DMS114 treated with DMSO at 0.1 percent for 48 hours (cell line): ENCODE measurements at regions not wholly inside any gene's neighbourhood (a gene's known extent, or its start where the extent isn't known, plus 50 kb on each side); places are given as distances from the start of the nearest gene placed in this dataset.
"Not testable (repeated sequence)": the region's sequence is repeated elsewhere in the genome, so short reads cannot be mapped to it uniquely, and the experiment has no call there.

Experiments used
- DNase-seq: peaks from one replicate; lab custom pipeline; 2025; ENCODE audit not compliant: unreplicated experiment; lab: John Stamatoyannopoulos, UW

GRCh38 chr10:9848981-9849380, 1168.7 kb upstream of the CELF2 start:
- no peak for DNase-seq

GRCh38 chr10:9850415-9850814, 1167.3 kb upstream of the CELF2 start:
- no peak for DNase-seq

GRCh38 chr10:9851808-9852207, 1165.9 kb upstream of the CELF2 start:
- DNase-seq: no peak

DNA sequence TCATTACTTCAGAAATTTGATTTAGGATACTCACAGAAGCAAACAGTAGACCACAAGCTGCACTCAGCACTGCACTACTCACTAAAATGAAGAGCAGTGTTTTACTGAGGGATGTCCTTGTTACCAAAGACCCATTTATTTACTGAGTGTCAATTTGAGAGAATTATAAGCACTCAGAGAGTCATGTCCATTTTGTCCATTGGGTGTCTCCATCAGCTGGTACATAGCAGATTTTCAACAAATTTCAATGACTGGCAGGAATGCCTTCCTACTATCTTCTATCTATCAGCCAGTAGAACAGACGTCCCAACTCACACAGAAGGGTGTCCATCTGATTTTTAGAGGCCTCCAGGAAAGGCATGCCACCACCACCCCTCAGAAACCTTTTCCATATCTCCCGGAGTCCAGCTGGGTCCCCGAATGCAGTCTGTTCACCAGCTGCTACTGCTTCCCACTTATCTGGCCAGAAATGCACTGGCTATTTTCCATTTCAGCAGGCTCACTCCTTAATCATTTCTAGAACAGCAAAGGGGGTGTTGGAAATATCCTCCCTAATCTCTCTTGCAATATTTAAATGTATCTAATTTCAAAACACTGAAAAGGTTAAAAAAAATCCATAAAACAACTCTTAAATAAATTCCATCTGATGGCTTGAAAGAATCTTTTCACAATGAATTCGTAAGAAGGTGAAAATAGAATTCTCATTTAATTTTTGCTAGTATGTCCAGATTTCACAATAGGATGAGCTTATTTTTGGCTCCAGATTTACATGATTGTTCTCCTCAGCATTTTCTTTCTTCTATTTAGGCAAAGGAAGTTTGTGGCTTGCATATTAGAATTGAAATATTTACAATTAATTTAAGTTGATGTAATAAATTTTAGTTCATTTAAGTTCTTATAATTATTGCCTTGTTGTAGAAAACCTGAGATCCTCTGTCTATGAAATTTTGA, 1164.0 kb upstream of the CELF2 start:
- DNase-seq: no peak

DNA sequence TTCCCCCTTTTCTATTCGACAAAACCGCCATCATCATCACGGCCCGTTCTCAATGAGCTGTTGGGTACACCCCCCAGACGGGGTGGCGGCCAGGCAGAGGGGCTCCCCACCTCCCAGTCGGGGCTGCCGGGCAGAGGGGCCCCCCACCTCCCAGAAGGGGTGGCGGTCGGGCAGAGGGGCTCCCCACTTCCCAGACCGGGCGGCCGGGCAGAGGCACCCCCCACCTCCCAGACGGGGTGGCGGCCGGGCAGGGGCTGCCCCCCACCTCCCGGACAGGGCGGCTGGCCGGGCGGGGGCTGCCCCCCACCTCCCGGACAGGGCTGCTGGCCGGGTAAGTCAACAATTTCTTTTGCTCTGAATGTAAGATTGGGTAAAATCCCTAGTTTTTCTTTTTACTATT, 1162.2 kb upstream of the CELF2 start:
- DNase-seq: not testable (repeated sequence)

DNA sequence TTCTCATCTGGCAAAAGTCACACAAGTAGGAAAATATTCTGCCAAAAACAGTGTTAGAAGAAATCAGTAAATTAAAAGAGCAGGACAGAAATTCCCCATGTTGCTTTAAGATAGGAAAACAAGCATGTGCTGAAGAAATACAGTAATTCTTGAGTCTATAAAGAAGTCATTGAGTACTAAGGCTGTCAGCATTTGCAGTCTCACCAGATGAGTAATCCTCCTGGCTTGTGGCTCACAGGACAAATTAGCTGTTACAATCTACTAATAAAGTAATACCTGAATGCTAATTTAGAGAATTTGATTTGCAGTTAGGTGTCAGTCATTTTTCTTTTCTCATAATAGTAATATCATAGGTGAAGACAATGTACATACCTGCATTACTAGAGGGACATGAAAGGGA, 1158.9 kb upstream of the CELF2 start:
- DNase-seq: no peak

DNA sequence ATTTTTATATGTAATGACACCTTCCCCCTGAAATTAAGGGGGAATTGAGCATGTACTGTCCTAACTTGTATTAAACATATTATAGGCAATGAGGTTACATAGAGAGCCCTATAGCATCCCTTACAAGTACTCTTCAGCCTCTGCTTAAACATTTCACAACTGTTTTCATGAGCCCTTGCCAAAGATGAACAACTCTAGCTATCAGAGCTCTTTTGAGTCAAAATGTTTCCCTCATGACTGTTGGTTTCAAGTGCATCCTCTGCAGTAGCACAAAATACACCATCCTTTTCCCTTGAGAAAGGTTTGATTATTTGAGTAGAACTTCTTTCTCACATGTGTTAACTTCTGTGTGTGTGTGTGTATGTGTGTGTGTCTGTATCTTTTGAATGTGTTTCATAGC, 1157.6 kb upstream of the CELF2 start:
- no peak for DNase-seq

DNA sequence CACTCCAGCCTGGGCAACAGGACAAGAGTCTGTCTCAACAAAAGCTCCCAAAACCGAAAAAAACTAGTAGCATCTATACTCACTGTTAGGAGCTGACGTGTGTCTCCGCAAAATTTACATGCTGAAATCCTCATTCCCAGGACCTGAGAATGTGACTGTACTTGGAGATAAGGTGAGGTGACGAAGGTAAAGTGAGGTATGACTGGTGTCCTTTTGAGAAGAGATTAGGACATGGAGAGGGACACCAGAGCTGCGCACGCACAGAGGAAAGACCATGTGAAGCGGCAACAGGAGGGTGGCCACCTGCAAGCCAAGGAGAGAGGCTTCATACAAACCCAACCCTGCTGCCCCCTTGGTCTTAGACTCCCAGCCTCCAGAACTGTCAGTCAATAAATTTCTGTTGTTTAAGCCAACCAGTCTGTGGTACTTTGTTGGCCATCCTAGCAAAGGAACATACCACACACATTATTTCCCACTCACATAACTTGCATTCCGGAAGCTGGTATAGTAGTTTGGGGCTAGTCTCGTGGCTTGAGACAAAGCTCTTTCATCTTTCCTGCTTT, 1154.0 kb upstream of the CELF2 start:
- DNase-seq: no peak

DNA sequence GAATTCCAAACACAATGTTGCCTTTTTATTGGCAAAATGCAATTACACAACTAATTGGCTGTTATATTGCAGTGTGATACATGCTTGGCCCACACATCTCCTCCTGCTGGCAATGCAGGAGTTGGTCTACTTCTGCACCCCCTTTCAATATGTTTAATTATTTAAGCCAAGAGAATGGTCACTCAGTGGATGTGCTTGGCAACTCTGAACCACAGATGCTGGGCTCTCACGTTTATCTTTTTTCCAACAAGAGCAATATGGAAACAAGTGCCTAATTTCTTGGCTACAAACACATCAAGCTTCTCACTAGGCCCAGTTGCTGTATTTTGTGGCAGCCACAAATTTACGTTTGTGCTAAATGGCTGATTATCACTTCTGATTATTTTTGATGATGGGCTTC, 1149.2 kb upstream of the CELF2 start:
- DNase-seq: no peak

GRCh38 chr10:9869205-9869604, 1148.5 kb upstream of the CELF2 start:
- DNase-seq: no peak

DNA sequence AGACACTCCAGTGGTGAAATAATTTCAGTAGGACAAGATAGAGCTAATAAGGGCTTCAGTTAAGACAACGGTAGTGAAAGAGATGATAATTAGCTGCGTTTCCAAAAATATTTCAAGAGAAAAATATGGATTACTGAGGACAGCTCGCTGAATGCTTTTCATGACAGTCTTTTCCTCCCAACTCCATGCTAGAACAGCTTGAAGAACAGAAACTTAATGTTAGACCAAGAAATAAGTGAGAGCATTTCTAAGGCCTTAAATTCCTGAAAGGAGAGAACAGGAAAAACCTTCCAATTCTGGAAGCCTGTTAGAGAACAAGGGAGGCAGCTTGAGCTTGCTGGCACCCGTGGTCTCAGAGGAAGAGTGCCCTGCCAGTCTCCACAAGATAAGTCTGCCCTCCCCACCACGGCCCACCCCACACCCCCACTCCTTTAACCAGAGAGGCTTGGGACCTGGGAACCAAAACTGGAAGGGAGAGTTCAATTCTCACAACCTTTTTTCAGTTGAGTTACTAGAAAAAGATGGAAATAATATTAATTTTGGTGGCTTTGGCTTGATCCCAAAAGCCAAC, 1148.0 kb upstream of the CELF2 start:
- DNase-seq: no peak

DNA sequence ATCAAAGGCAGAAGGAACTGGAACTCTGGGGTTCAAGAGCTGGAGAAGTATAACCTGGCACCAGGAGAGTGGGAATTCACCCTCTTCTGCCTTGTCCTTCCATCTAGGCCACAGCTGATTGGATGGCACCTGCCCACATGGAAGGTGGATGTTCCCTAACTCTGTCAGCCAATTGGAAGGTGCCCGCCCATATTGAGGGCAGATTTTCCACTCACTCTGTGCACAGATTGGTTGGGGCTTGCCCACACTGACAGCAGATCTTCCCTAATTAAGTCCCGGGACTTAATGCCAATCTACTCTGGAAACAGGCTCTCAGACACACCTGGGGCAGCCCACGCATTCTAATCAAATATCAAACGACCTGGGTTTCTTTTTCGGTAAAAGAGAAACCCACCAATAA, 1142.3 kb upstream of the CELF2 start:
- DNase-seq: no peak

DNA sequence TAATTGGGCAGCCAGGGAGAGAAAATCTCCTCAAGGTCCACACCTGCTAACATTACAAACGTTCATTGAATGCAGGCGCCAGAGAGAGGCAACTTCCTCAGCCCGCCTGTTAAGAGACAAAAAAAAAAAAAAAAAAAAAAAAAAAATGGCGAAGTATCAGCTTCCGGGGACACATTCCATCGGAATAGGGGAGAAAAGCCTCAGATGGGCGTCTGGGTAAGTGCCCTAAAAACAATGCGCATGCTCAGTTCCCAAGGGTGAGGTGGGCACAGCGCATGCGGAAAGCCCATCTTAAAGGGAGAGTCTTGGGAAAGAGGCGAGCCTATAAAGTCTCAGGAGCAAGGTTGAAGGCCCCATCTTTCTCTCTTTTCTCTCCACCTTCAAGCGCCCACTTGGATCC, 1139.7 kb upstream of the CELF2 start:
- no peak for DNase-seq

DNA sequence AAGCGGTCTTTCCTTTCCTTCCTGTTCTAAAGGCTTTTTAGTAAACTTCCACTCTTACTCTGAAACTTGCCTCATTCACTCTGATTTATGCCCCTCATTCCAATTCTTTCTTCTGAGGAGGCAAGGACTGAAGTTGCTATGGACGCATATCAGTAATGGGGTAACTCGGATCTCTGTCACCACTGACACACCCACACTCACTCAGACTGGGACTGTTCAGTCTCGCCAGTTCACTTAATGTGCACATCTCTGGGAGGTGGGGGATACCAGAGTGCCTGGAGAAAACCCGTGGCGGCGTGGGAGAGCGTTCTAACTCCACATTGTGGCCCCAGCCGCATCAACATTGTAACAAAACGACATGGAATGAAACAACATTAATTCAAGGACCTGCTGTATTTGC, 1139.3 kb upstream of the CELF2 start:
- no peak for DNase-seq

DNA sequence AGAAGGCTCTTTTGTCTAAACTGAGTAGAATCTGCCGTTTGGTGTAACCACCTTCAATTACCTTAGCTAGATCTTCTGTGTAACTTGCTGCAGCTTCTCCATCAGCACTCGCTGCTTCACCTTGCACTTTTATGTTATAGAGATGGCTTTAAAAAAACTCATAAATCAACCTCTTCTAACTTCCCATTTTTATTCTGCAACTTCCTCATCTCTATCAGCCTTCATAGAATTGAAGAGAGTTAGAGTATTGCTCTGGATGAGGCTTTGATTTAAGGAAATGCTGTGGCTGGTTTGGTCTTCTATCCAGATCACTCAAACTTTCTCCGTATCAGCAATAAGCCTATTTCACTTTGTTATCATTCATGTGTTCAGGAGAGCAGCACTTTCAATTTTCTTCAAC, 1131.9 kb upstream of the CELF2 start:
- no peak for DNase-seq

DNA sequence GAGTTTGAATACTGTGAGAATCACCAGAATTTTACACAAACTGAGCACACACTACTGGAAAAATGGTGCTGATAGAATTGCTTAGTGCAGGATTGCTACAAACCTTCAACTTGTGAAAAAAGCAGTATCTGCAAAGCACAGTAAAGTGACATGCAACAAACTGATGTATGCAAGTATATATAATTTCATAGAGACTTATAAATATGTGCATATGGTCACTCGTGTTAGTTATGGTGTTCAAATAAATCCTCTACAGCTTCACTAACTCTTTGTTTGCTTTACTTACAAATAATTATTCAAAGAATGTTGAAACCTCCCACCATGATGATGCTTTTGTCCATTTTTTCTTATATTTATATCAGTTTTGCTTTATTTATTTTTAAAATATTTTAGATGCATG, 1130.9 kb upstream of the CELF2 start:
- DNase-seq: no peak

DNA sequence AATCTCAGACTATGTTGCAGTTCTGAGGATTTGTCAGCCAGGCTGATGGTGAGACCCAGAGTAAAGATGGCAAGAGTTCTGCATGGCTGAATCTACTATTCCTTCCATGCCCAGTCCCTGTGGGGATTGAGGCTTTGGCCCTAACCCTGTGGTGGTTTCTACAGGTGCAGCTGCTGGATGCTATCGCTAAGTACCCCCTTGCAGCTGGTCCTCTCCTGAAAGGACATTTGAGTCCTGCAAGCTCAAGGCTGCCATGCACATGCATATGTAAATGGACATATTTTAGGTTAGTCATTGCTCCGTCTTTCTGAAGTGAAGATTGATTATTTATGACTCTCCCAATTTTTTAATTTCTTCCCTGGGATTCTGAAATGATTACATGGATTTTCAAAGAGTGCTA, 1122.2 kb upstream of the CELF2 start:
- no peak for DNase-seq

- DNase-seq: no peak
Observed at GRCh38 chr10:9895981-9896380, 1121.7 kb upstream of the CELF2 start.

GRCh38 chr10:9898633-9899395, 1118.9 kb upstream of the CELF2 start:
- no peak for DNase-seq

GRCh38 chr10:9900751-9901150, 1116.9 kb upstream of the CELF2 start:
- no peak for DNase-seq

GRCh38 chr10:9901971-9902370, 1115.7 kb upstream of the CELF2 start:
- DNase-seq: no peak

GRCh38 chr10:9910446-9910845, 1107.2 kb upstream of the CELF2 start:
- no peak for DNase-seq
